KMS-11 (cell line): ENCODE measurements at regions not wholly inside any gene's neighbourhood (a gene's known extent, or its start where the extent isn't known, plus 50 kb on each side); places are given as distances from the start of the nearest gene placed in this dataset.

Experiments
- H2AFZ ChIP-seq: fragments of 200-600 bp; sonication (generic); 2 replicates; pipeline ENCODE4 v1.6.1; 2016; ENCODE audit warnings: antibody characterized with exemption, mixed run types, low read depth
- H3K27ac ChIP-seq: fragments of 200-600 bp; sonication (generic); 2 replicates; pipeline ENCODE4 v1.6.1; 2016; ENCODE audit warnings: mild to moderate bottlenecking, mixed run types
- H3K27me3 ChIP-seq: fragments of 200-600 bp; sonication (generic); 2 replicates; pipeline ENCODE4 v1.6.1; 2017; ENCODE audit warnings: mild to moderate bottlenecking, low read depth, mixed run types, moderate library complexity; ENCODE audit not compliant: insufficient read depth
- H3K36me3 ChIP-seq: fragments of 200-600 bp; sonication (generic); 2 replicates; pipeline ENCODE4 v1.6.1; 2017; ENCODE audit warnings: mild to moderate bottlenecking, mixed run types; ENCODE audit not compliant: insufficient read depth
- H3K4me1 ChIP-seq: fragments of 200-600 bp; sonication (generic); 2 replicates; pipeline ENCODE4 v1.6.1; 2016; ENCODE audit warnings: mild to moderate bottlenecking, low read depth, mixed run types; ENCODE audit not compliant: poor library complexity, severe bottlenecking
- H3K4me2 ChIP-seq: fragments of 200-600 bp; sonication (generic); 2 replicates; pipeline ENCODE4 v1.7.0; 2016; ENCODE audit warnings: mild to moderate bottlenecking, mixed run types
- H3K4me3 ChIP-seq: fragments of 200-600 bp; sonication (generic); IDR thresholded peaks from 2 replicates; pipeline ENCODE4 v1.6.1; 2017; ENCODE audit warnings: low read depth, low read length, mixed read lengths; ENCODE audit not compliant: insufficient read depth
- H3K79me2 ChIP-seq: fragments of 200-600 bp; sonication (generic); 2 replicates; pipeline ENCODE4 v1.6.1; 2016; ENCODE audit warnings: low read depth, mixed run types; ENCODE audit not compliant: insufficient read depth
- H3K9ac ChIP-seq: fragments of 200-600 bp; sonication (generic); 2 replicates; pipeline ENCODE4 v1.6.1; 2016; ENCODE audit warnings: mild to moderate bottlenecking, mixed run types
- H4K20me1 ChIP-seq: fragments of 200-600 bp; sonication (generic); 2 replicates; pipeline ENCODE4 v1.6.1; 2016; ENCODE audit warnings: mild to moderate bottlenecking, mixed run types; ENCODE audit not compliant: insufficient read depth
- CTCF ChIP-seq: fragments of 200-600 bp; sonication (generic); conservative IDR thresholded peaks from 2 replicates; pipeline ENCODE4 v1.6.1; 2017; ENCODE audit warnings: low read depth, mild to moderate bottlenecking, antibody characterized with exemption, low read length, moderate library complexity, mixed read lengths

DNA sequence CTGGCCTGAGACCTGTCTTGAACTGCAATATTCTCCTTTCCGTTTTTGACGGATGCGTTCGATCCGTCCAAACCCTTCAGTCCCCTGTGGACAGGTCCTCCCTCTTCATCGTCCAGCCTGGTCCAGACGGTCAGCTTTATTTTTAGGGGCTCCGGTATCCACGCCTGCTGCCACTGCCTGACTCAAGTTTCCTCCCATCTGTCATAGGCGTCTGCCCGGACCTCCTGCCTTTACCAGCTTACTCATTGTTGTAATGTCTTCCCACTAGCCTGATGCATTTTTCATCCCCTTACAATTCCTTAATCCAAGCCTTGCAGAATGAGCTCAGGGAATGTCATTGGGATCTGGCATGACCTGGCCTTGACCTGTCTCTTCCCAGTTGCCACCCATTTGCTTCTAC, 145.8 kb downstream of the TENT4A start:
- TF ChIP-seq CTCF = no peak
- Histone ChIP-seq H3K36me3 (no peaks in the 10 kb centered on the region), H4K20me1 (no peaks in the 10 kb centered on the region), H3K4me3 (no peak overlapping the region), H3K4me1 (no peaks in the 10 kb centered on the region), H3K27me3 (no peaks in the 10 kb centered on the region), H2AFZ (no peak overlapping the region), H3K79me2 (no peaks in the 10 kb centered on the region), H3K4me2 (no peak overlapping the region), H3K9ac (no peak overlapping the region), H3K27ac (no peak overlapping the region)

- H3K27me3 ChIP-seq = no peaks in the 10 kb centered on the region
- no peak overlapping the region for H3K27ac ChIP-seq
- H3K36me3 ChIP-seq = no peaks in the 10 kb centered on the region
- no peak for TF ChIP-seq CTCF
- H3K4me3 ChIP-seq = no peak overlapping the region
- no peaks in the 10 kb centered on the region for H3K79me2 ChIP-seq
- no peaks in the 10 kb centered on the region for H4K20me1 ChIP-seq
- H2AFZ ChIP-seq = no peak overlapping the region
- no peaks in the 10 kb centered on the region for H3K4me1 ChIP-seq
- H3K4me2 ChIP-seq = no peak overlapping the region
- no peak overlapping the region for H3K9ac ChIP-seq
Measured at GRCh38 chr5:6859951-6860638, 146.9 kb downstream of the TENT4A start.

DNA sequence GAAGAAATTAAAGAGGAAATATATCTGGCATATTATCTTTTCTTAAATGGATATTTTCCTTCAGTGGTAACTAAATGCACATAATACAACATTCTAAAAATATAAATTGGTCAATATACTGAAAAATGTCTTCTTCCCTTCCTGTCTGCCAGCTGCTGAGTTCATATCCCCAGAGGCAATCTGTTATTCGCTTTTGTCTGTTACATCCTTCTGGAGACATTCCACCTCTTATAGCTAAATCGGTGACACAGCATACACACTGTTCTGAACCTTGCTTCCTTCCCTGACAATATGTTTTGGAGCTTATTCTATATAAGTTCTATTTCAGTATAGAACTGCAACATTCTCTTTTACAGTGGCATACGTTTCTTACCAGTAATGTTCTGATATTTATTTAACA, 147.8 kb downstream of the TENT4A start:
- Histone ChIP-seq H2AFZ (no peak overlapping the region), H3K4me1 (no peaks in the 10 kb centered on the region), H3K27me3 (no peaks in the 10 kb centered on the region), H3K9ac (no peak overlapping the region), H3K79me2 (no peaks in the 10 kb centered on the region), H3K4me3 (no peak overlapping the region), H3K36me3 (no peaks in the 10 kb centered on the region), H3K4me2 (no peak overlapping the region), H3K27ac (no peak overlapping the region), H4K20me1 (no peaks in the 10 kb centered on the region)
- no peak for TF ChIP-seq CTCF

DNA sequence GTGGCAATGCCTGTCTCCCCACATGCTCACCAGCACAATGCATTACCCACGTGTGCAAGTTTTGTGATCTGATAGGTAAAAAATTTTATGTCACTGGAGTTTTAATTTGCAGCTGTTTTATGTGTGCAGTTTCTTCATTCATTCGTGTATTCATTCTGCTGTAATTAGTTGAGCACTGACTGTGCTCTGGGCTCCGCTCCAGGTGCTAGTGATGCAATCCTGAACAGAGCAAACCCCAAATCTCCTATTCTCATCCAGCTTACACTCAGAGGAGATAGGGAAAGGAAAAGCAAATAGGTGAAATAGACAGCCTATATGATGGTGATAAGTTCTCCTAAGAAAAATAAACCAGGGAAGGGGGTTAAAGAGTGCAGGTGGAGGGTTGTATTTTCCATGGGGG, 148.4 kb downstream of the TENT4A start:
- Histone ChIP-seq H3K9ac (no peak overlapping the region), H4K20me1 (no peaks in the 10 kb centered on the region), H2AFZ (no peak overlapping the region), H3K4me1 (no peaks in the 10 kb centered on the region), H3K36me3 (no peaks in the 10 kb centered on the region), H3K79me2 (no peaks in the 10 kb centered on the region), H3K4me2 (no peak overlapping the region), H3K27me3 (no peaks in the 10 kb centered on the region), H3K27ac (no peak overlapping the region), H3K4me3 (no peak overlapping the region)
- no peak for TF ChIP-seq CTCF
